ENCODE measurements at regions not wholly inside any gene's neighbourhood (a gene's known extent, or its start where the extent isn't known, plus 50 kb on each side); places are given as distances from the start of the nearest gene placed in this dataset.
"Not testable (repeated sequence)": the region's sequence is repeated elsewhere in the genome, so short reads cannot be mapped to it uniquely, and the experiment has no call there.

DNA sequence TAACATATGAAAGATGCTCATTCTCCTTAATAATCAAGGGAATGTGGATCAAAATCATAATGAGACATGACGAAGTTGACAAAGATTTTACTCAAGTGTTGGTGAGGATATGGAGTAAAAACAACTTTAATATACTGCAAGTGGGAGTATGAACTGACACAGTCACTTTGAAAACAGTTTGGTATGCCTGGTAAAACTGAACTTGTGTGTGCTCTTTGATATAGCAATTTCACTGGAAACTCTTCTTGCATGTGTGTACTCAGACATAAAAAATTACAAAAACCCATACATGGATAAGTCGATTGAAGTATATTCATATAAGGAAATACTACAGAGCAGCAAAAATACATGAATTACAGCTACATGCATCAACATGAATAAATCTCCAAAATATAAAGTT lies 182.5 kb downstream of the NFKBIZ start:
- H3K9me3 Mint-ChIP-seq, result peaks cover 0 to 2% (median 0%) of the 10 kb centered on the region in 9 donors
- H3K4me3 Mint-ChIP-seq, result no peak overlapping the region
- H3K36me3 Mint-ChIP-seq, result no peaks in the 10 kb centered on the region
- no peak overlapping the region for H3K27ac Mint-ChIP-seq
- POLR2A ChIA-PET, result no interaction called here
- H3K27me3 Mint-ChIP-seq, result no peaks in the 10 kb centered on the region
- no peak for ATAC-seq
- peaks cover 0 to 13% (median 0%) of the 10 kb centered on the region in 4 donors for H3K4me1 Mint-ChIP-seq
- no peak for DNase-seq

DNA sequence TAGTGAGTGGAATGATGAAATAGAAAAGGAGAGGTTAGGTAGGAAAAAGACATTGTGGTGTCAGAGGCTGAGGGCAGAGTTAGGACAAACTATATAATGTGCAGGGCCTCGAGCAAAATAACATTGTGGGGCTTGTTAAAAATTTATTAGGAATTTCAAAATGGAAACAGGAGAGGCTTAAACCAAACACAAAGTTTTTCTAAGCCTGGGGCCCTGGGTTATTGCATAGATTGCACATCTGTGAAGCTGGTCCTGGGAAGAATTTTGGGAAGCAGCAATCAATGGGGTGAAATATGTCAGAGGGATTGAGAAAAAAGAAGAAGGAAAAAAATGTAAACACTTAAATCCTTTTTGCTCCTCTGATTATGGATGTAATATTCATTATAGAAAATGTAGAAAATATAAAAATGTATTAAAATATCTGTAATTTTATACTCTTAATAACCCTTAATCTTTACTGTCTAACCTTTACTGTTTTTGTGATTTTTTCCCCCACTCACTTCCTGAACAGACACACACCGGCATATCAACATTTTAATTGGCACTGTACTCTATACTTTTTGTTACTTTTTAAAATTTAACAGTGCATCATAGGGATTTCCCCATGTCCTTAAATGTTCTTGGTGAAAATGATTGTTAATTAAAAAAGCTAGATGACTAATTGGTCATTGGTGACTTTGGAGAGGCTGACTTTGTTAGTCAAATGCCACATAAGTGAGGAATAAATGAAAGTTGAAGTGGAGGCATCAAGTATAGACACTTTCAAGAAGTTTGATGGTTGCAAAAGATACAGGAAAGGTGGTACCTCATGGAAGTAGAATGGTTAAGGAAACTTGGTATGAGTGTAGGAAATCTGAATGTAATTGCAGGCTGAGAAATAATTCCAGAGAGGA lies 183.4 kb downstream of the NFKBIZ start:
- Mint-ChIP-seq H3K27me3 (no peaks in the 10 kb centered on the region), H3K9me3 (peaks cover 0 to 2% (median 0%) of the 10 kb centered on the region in 9 donors), H3K4me3 (no peak overlapping the region), H3K4me1 (peaks cover 0 to 14% (median 0%) of the 10 kb centered on the region in 4 donors), H3K27ac (no peak overlapping the region), H3K36me3 (no peaks in the 10 kb centered on the region)
- DNase-seq (no peak), ATAC-seq (no peak)
- POLR2A ChIA-PET, result no interaction called here

DNA sequence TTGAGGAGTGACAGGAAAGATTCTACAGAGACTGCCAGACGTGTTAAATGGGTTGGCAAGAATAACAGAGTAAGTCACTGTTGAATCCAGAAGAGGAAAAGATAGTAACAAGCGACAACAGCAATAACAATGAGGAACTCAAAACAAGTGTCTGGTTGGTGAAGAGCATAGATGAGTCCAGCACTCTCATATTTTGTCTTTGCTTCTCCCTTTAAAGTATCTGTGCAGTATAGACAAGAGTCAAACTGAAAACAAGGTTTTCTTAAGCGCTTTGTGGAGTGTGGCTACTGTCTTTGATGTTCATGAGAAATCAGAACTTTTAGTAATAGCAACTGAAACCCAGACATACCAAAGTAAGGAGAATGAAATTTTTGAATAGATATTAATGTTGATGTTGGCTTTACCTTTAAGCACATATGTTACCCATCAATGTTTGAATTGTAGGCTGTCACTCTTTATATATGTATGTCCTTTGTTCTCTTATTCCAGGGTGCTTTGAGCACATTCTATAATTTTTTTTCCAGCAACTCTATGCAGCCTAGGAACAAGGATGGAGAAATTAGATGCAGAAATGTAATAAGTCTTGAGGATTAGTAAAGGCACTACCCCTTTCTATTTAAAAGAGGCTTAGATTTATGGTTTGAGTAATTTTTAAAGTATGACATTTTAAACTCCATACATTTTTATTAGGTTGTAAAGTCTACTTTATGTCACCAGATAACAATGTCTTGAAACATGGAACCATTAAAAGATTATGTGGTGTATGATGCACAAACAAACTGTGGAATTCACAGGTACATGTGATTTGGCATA lies 185.5 kb downstream of the NFKBIZ start:
- Mint-ChIP-seq H3K4me1 (peaks cover 0 to 27% (median 9%) of the 10 kb centered on the region in 4 donors), H3K9me3 (peaks cover 0 to 15% (median 5%) of the 10 kb centered on the region in 9 donors), H3K36me3 (peaks cover 0 to 10% (median 7%) of the 10 kb centered on the region in 3 donors), H3K4me3 (no peak overlapping the region), H3K27ac (peak overlapping the region in 1 of 10 donors; percentile 12), H3K27me3 (no peaks in the 10 kb centered on the region)
- POLR2A ChIA-PET, result no interaction called here
- no peak for DNase-seq
- no peak for ATAC-seq

DNA sequence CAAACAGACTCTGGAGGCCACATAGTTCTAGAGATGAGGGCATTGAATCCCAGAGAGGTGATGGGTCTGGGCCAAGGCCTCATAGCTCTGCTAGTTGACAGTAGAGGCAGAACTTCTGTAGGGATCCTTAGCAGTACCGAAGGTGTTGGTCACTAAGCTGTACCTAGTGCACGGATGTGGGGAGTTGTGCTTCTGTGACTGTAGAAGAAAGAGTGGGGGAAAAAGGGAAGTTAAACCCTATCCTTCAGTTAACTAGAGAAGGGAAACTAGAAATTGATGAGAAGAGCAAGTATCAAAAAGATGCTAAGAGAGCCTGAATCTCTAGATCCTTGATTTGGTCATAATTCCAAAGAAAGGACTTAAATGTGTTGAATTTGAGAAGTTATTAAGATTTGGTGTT lies 186.7 kb downstream of the NFKBIZ start:
- Mint-ChIP-seq H3K27ac (peak overlapping the region in 4 of 10 donors; percentile 7 to 66 (median 23)), H3K4me1 (peaks cover 0 to 27% (median 9%) of the 10 kb centered on the region in 4 donors), H3K36me3 (peaks cover 0 to 11% (median 9%) of the 10 kb centered on the region in 3 donors), H3K9me3 (peaks cover 0 to 20% (median 7%) of the 10 kb centered on the region in 9 donors), H3K4me3 (no peak overlapping the region), H3K27me3 (no peaks in the 10 kb centered on the region)
- no peak for DNase-seq
- POLR2A ChIA-PET, result no interaction called here
- ATAC-seq, result no peak

DNA sequence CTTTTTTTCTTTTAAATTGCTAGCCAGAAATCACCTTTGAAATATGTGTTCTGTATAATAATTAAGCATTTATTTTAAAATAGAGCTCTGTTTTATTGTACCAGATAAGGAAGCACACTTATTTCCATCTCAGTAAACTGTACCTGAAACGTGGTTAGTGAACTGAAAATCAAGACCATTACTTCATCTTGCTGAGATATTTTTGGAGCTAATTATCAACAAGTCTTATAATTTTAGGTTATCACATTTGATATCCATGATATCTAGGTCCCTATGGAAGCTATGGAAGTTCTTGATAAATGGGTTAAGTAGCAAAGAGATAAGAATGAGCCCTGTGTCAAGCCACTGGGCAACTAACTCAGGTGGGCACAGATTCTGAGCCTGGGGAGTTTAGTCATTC lies 187.2 kb downstream of the NFKBIZ start:
- ATAC-seq, result no peak
- peak overlapping the region in 1 of 10 donors; percentile 7 for H3K27ac Mint-ChIP-seq
- no peak for DNase-seq
- peaks cover 0 to 16% (median 9%) of the 10 kb centered on the region in 3 donors for H3K36me3 Mint-ChIP-seq
- H3K4me3 Mint-ChIP-seq, result no peak overlapping the region
- peaks cover 0 to 24% (median 11%) of the 10 kb centered on the region in 9 donors for H3K9me3 Mint-ChIP-seq
- H3K4me1 Mint-ChIP-seq, result peaks cover 0 to 27% (median 9%) of the 10 kb centered on the region in 4 donors
- POLR2A ChIA-PET, result no interaction called here
- no peaks in the 10 kb centered on the region for H3K27me3 Mint-ChIP-seq

DNA sequence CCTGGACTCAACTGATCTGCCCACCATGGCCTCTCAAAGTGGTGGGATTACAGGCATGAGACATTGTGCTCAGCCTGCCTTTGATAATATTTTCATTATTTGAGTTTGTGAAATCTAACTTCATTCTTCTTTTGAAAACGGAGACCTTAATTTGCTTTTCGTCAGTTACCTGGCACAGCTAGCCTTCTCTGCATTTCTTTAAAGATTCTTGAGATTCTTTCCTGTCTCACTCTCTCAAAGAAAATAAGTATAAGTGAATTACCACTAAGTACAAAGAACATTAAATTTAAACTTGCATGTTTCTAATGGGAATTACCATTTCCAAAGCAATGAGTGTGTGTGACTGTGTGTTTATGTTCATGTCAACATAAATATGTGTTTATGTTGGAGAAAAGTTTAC lies 187.9 kb downstream of the NFKBIZ start:
- Mint-ChIP-seq H3K4me1 (peaks cover 0 to 27% (median 9%) of the 10 kb centered on the region in 4 donors), H3K27ac (peak overlapping the region in 1 of 10 donors; percentile 17), H3K36me3 (peaks cover 0 to 16% (median 9%) of the 10 kb centered on the region in 3 donors), H3K27me3 (no peaks in the 10 kb centered on the region), H3K9me3 (peaks cover 0 to 24% (median 11%) of the 10 kb centered on the region in 9 donors), H3K4me3 (no peak overlapping the region)
- no peak for DNase-seq
- POLR2A ChIA-PET, result no interaction called here
- no peak for ATAC-seq

DNA sequence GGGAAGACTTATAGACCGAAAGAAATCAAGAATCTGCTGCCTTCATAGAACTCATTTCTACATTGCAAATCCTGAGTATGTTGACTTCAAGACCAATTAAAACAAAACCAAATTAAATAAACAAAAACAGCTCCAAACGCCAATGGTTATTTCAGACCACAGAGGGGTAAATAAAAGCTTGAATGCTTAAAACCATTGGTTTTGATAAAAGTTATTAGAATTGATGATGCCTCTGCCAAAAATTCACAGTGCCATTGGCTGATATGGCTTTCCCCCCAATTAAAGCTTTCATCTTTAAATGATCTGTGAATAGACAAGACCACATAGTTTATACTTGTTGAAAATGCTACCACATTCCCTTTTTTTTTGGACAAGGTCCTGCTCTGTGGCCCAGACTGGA lies 188.5 kb downstream of the NFKBIZ start:
- peaks cover 0 to 27% (median 9%) of the 10 kb centered on the region in 4 donors for H3K4me1 Mint-ChIP-seq
- no peak overlapping the region for H3K4me3 Mint-ChIP-seq
- ATAC-seq (no peak), DNase-seq (no peak)
- no peak overlapping the region for H3K27ac Mint-ChIP-seq
- peaks cover 0 to 16% (median 9%) of the 10 kb centered on the region in 3 donors for H3K36me3 Mint-ChIP-seq
- peaks cover 0 to 24% (median 11%) of the 10 kb centered on the region in 9 donors for H3K9me3 Mint-ChIP-seq
- no peaks in the 10 kb centered on the region for H3K27me3 Mint-ChIP-seq
- POLR2A ChIA-PET, result no interaction called here

DNA sequence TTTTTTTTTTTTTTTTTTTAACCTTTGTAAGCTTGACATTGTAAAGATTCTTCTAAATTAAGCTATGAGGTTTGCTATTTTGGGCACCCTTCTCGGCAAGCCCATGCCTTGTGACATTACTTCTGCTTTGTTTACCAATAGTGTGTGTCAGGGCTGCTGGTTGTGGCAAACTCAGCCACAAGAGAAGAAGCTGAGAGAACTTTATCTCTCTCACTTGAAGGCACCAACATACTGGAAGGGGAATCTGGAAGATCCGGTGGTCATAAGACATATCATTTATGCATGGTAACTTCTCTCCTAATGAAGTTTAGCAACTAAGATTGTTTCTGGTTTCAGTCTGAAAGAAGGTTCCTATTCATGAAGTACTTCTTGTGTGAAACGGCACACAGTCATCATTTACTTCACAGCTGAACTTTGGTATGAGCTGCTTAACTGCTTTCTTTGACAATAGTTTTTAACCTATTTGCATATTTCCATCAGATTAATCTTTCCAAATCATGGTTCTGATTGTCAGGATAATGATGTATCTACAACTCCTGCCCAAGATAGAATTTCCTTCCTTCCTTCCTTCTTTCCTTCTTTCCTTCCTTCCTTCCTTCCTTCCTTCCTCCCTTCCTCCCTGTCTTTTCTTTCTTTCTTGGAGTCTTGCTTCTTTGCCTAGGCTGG lies 189.3 kb downstream of the NFKBIZ start:
- DNase-seq, result no peak
- POLR2A ChIA-PET, result interaction anchor here (0.6 to 0.7 kb wide), 3 partner anchors 9 to 16 kb away, joined by 3 to 5 read pairs (median 5); no protein-coding TSS in a partner anchor
- Mint-ChIP-seq H3K4me1 (peaks cover 0 to 27% (median 9%) of the 10 kb centered on the region in 4 donors), H3K9me3 (peaks cover 0 to 24% (median 12%) of the 10 kb centered on the region in 9 donors), H3K27me3 (no peaks in the 10 kb centered on the region), H3K36me3 (peaks cover 0 to 16% (median 9%) of the 10 kb centered on the region in 3 donors), H3K27ac (peak overlapping the region in 1 of 10 donors; percentile 62), H3K4me3 (peak overlapping the region in 1 of 10 donors; percentile 36)
- ATAC-seq, result no peak

DNA sequence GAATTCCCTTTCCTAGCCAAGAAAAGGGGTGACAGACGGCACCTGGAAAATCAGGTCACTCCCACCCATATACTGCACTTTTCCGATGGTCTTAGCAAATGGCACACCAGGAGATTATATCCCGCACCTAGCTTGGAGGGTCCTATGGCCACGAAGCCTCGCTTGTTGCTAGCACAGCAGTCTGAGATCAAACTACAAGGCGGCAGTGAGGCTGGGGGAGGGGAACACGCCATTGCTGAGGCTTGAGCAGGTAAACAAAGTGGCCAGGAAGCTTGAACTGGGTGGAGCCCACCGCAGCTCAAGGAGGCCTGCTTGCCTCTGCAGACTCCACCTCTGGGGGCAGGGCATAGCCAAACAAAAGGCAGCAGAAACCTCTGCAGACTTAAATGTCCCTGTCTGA lies 190.8 kb downstream of the NFKBIZ start:
- DNase-seq, H3K27ac Mint-ChIP-seq, H3K4me3 Mint-ChIP-seq, H3K27me3 Mint-ChIP-seq, POLR2A ChIA-PET, ATAC-seq: not testable (repeated sequence)
- Mint-ChIP-seq H3K9me3 (peaks cover 0 to 24% (median 12%) of the 10 kb centered on the region in 9 donors), H3K36me3 (peaks cover 0 to 16% (median 9%) of the 10 kb centered on the region in 3 donors), H3K4me1 (peaks cover 0 to 27% (median 9%) of the 10 kb centered on the region in 4 donors)

DNA sequence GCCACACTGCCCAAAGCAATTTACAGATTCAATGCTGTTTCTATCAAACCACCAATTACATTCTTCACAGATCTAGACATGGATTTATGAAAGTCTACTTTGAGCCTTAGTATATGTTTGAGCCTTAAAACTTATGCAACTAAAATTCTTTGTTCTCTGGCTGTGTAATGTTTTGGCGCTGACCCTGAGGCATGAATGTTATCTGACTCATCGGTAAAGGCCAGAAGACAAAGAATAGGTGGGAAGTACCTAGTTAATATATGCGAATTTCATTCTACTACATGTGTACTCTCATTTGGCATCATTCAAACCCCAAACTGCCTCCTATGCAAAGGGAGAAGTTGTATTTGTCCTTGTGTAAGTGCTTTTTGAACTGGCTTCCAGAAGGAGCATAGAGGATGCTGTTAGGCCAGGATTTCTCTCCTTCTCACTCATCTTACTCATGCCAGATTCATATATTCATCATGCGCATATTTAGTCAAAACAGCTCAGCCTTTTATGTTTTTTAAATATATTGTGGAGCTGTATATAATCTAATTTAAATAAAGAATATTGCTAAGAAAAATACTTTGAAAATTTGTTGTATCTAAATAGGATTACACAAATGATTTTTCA lies 204.2 kb downstream of the NFKBIZ start:
- ATAC-seq (no peak), DNase-seq (no peak)
- H3K9me3 Mint-ChIP-seq, result peaks cover 0 to 23% (median 15%) of the 10 kb centered on the region in 9 donors
- peaks cover 18 to 23% (median 22%) of the 10 kb centered on the region in 4 donors for H3K4me1 Mint-ChIP-seq
- no peaks in the 10 kb centered on the region for H3K27me3 Mint-ChIP-seq
- no peak overlapping the region for H3K4me3 Mint-ChIP-seq
- peak overlapping the region in 1 of 10 donors; percentile 43 for H3K27ac Mint-ChIP-seq
- POLR2A ChIA-PET, result no interaction called here
- peaks cover 0 to 22% (median 3%) of the 10 kb centered on the region in 3 donors for H3K36me3 Mint-ChIP-seq

DNA sequence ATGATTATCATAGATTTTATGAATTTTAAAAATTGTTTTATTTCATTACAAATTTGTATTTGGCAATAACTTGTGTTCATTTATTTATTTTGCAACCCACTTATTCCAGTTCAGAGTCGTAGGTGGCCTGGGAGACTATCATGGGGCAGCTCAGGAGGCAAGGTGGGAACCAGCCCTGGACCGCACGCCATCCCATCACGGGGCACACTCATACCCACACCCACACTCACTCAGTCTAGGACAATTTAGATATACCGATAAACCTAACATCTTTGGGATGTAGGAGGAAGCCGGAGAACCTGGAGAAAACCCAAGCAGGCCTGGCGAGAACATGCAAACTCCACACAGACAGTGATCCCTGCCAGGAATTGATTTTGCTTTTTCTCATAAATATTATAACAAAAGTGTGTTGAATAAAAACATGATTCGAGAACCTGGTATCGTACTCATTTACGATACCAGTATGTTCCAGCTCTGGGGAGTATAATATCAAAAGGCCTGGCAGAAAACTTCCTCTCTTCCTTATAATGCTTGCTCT lies 205.3 kb downstream of the NFKBIZ start:
- Mint-ChIP-seq H3K36me3 (peaks cover 0 to 12% (median 2%) of the 10 kb centered on the region in 3 donors), H3K27ac (no peak overlapping the region), H3K4me3 (no peak overlapping the region), H3K9me3 (peaks cover 0 to 16% (median 7%) of the 10 kb centered on the region in 9 donors), H3K27me3 (no peaks in the 10 kb centered on the region), H3K4me1 (peaks cover 30 to 34% (median 32%) of the 10 kb centered on the region in 4 donors)
- POLR2A ChIA-PET, result interaction anchor here (0.6 to 0.9 kb wide), 2 partner anchors 16 to 21 kb away, joined by 3 to 5 read pairs; no protein-coding TSS in a partner anchor
- ATAC-seq, result no peak
- no peak for DNase-seq

All from naive thymus-derived CD8-positive, alpha-beta T cell (primary cell).